GM18517 (cell line): ENCODE measurements at regions not wholly inside any gene's neighbourhood (a gene's known extent, or its start where the extent isn't known, plus 50 kb on each side); places are given as distances from the start of the nearest gene placed in this dataset.
"Not testable (repeated sequence)": the region's sequence is repeated elsewhere in the genome, so short reads cannot be mapped to it uniquely, and the experiment has no call there.

ENCODE experiments used
- ATAC-seq: cut with Tn5 transposase; IDR thresholded peaks from one replicate; pipeline ENCODE4 v1.9.1; 2021; ENCODE audit warnings: mild to moderate bottlenecking, moderate library complexity; ENCODE audit not compliant: unreplicated experiment

DNA sequence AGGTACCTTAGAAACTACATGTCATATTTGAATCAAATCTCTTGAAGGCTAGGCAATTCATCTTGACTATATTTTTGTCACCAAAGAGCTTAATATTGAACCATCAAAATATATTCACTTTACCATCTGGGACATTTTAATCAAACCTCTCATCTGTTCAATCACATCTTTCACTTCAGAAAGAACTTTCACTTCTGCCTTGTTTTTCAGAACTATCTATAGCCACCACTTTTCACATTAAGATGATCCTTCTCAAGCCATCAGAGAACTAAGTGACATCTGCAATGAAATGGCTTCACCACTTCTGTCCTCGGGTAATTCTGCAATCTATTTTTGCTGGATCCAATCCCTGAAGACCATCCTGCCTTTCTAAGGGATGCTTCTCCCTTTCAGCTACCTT is 57.8 kb downstream of the OR2B2 start:
- ATAC-seq, result no peak

DNA sequence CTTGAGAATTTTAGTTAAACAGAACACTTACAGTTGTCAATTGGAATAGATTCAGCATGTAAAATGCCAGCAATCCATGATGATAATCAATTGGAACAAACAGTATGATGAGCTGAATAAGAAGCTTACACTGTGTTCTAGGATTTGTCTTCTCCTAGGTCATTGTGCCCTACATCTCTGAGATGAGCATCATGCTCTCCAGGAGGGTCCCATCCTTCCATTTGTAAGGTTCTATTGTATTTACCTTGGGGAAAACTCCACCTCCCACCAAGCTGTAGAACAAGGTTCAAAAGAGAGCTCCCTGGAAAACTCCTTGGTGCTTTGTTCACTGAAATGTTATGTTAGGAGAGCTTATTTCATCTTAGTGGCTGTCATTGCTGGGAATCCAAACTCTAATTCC is 60.8 kb downstream of the OR2B2 start:
- no peak for ATAC-seq

DNA sequence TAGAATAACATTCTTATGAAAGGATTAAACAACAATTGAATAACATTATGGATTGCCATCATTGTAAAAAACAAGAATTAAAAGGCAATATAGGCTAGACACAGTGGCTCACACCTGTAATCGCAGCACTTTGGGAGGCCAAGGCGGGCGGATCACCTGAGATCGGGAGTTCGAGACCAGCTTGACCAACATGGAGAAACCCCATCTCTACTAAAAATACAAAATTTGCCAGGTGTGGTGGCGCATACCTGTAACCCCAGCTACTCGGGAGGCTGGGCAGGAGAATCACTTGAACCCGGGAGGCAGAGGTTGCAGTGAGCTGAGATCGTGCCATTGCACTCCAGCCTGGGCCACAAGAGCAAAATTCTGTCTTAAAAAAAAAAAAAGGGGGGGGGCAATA is 63.2 kb downstream of the OR2B2 start:
- ATAC-seq, result not testable (repeated sequence)

- no peak for ATAC-seq
These were observed 64.5 kb downstream of the OR2B2 start for GRCh38 chr6:27847706-27848105.

DNA sequence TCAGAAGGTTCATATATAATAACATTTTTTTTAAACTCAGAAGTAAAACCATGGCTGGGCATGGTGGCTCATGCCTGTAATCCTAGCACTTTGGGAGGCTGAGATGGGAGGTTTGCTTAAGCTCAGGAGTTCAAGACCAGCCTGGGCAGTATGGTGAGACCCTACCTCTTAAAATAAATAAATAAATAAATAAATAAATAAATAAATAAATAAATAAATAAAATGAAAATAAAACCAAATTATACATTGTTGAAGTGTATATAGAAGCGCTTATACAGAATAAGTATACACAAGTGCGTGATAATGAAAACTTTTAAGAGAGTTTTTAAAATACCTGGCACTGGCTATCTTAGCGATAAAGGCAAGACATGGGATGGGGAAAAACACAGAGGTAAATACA is 71.6 kb downstream of the OR2B2 start:
- no peak for ATAC-seq

DNA sequence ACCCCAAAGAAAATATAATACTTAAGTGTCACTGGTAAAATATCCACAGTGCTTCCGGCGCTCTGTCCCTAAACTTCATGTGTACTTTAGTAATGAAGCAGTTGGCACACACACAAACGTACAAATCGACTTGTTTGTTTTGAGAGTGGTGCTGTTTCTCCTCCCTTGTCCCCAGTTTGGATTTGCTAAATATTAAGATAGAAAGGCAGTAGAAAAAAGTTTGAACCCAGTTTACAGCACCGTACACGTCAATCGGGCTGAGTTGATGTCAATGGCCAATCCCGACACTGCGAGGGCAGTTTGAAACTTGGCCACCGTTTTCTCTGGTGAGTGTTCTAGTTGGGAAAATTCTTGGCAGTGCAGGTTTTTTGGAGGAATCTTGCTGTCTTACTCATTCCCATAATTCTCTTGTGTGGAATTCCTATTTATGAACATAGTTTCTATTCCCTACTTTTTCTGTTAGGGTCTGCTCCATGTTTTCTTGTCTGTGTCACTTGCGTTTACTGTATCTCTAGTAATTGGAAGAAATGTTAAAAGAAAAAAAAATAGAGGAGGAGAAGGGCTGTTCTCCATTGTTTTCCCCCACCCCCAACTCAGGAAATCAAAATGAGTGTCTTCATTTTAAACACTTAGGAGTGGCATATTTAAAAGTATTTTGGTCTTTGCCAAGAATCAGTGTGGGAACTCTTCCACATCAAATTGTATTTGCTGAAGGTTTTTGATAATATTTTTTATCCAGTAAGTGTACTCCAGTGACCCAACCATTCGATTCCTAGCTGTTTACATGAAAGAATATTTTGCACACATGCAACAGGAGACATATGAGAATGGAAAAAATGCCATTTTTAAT is 72.3 kb downstream of the OR2B2 start:
- ATAC-seq, result no peak

DNA sequence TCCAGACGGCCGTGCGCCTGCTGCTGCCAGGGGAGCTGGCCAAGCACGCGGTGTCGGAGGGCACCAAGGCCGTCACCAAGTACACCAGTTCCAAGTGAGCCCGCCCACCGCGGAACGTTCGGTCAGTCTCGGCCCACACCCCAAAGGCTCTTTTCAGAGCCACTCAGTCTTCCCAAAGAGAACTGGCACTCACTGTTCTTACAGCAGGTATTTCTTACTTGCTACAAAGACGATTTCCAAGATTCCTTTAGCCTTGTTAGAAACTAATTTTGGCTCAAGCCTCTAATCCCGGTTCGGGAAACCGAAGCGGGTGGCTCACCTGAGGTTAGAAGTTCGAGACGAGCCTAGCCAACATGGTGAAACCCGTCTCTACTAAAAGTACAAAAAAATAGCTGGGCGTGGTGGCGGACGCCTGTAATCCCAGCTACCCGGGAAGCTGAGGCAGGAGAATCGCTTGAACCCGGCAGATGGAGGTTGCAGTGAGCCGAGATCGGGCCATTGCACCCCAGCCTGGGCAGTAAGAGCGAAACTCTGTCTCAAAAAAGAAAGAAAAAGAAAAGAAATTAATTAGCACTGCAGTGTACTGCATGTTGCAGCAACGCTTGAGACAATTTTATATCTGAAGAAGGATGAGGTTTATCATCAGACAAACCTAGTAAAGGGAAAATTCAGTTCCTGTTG is 73.1 kb downstream of the OR2B2 start:
- ATAC-seq, result no peak

- ATAC-seq, result peak; percentile 81
These were observed 73.9 kb downstream of the OR2B2 start for GRCh38 chr6:27838058-27838944.

GRCh38 chr6:27837625-27838057 is 74.6 kb downstream of the OR2B2 start:
- ATAC-seq, result no peak

DNA sequence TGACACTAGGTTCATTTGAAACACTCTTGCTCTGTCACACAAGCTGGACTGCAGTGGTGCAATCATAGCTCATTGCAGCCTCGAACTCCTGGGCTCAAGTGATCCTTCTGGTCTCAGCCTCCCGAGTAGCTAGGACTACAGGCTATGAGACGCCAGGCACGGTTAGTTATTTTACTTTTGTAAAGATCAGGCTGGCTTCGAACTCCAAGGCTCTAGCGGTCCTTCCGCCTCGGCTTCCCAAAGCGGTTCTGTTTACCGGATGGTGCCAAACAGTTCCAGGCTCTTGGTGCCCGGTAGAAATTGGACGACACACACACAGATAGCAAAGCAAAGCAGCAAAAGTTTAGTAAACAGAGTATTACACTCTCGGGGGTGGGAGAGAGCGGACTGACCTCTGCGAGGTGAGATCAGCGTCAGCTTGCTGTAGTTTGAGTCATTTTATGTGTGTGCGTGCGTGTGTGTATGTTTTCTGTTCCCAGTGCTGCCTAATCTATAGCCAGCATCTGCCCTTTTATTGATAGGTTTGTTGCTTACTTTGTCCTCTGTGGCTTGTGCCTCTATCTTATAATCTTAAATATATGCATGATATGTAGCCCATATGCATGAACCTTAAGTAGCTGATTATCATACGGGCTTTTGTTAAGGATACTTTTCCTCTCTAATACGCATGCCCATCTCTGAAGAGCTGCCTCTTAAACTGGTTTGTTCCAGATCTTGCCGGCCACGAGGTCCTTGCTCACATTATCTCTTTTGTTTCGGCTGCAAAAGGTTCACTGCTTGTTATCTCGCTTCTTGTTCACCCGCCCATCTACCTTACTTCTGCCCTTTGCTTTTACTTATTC is 75.2 kb downstream of the OR2B2 start:
- ATAC-seq, result peak; percentile 41

DNA sequence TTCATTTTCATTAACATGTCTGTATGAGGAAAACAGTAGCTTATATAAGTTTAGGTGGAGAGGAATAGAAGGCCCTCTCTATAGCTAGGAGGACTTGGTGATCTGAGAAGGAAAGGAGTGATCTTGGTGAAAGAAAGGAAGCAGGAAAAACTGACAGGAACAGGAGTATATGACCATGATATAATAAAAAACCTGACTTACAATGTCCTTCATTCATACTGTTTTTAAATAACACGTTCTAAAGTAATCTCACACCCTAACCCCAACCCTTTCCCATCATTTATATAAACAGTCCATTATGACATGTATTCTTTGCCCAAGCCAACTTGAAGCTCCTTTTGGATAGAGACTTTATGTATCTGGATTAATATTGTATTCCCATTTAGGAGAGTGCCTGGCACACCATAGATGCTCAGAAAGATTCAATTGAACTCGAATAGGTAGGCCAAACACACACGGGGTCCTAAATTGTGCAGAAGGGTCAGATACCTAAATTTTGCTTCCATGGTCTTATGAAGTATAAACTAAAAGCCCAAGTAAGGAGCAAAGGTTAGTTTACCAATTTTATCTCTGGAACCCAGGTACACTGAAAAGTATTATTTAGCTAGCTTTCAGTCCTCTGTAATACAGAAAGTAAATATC is 75.9 kb downstream of the OR2B2 start:
- no peak for ATAC-seq

DNA sequence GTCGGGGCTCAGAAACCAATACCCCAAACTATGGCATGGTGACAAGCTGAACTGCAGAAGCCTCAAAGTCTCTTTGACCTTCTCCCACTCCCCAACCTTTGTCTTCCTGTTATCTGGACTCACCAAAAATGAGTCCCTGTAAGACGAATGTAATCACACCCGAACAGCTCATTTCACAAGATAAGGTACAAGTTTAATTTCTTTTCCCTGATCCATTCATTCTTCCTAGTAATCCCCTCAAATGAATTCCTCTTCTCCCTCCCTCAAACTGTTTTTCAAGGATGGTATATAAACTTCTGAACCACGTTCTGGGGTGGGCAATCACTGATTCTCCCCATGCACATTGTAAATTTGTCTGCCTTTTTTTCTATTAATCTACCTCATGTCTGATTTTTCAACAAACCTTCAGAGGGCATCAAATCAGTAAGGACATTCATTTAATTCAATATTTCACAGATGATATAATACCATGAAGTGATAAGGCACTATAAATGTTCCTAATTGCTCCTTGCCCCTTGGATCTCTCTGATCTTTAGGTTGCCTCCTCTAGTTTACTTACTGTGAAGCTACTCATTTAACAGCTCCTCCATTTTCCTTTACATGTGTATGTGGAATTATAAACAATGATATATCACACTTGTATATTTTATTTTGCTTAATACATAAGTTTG is 77.2 kb downstream of the OR2B2 start:
- no peak for ATAC-seq

- ATAC-seq, result no peak
These were observed 77.8 kb downstream of the OR2B2 start for GRCh38 chr6:27834384-27834783.

DNA sequence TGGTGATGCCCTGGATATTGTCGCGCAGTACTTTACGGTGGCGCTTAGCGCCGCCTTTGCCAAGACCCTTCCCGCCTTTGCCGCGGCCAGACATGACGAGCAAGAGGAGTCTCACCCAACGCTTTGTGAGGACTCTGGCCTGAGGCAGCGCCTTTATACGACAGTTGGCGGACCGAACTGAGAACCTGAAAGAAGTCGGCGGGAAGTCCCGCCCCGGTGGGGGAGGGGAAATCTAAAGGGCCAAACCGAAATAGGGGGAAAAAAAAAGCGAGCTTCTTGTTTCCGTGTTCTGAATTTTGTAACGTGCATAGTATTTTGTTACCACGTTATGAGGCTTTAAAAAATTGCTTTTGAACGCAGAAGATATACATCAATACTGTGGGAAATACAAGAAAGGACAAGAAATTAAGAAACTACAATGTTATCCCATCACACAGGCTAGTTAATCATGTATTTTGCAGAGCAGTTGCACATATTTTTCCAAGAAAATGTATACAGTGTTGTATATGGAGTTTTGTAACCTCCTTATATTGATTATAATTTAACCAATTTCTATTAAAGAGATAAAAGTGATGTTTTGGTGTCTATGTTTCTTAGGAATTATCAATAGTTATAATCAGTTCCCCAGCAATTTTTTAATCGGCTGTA is 80.6 kb downstream of the OR2B2 start:
- peak; percentile 75 for ATAC-seq

DNA sequence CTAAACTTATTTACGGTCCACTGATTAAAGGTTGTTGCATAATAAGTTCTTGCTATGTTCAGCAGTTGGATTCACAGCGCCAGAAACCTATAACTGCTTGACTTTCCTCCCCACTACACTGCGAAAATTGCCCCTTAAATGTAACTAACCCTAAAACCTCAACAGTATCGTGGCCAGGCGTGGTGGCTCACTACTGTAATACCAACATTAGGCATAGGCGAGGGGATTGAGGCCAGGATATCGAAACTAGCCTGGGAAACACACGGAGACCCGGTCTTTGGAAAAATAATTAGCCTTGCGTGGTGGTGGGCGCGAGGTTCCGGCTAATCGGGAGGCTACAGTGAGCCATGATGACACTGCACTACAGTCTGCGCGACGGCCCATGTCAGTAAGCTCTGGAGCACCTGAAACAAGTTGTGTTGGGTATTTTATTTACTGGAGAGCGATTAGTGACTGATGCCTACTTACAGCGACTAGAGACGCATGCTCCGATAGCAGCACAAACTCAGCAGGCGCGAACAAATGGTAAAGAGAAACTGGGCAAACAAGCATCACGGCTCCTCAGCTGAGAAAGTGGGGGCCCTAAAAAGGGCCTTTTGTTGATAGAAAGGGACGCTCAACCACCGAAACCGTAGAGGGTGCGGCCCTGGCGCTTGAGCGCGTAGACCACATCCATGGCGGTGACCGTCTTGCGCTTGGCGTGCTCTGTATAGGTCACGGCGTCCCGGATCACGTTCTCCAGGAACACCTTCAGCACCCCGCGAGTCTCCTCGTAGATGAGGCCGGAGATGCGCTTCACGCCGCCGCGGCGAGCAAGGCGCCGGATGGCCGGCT is 81.4 kb downstream of the OR2B2 start:
- ATAC-seq, result peak; percentile 63

GRCh38 chr6:27830212-27830599 is 82.0 kb downstream of the OR2B2 start:
- ATAC-seq, result no peak

GRCh38 chr6:27829453-27830211 is 82.6 kb downstream of the OR2B2 start:
- ATAC-seq, result no peak
